Tibial nerve (tissue), 4 donors: ENCODE measurements at regions not wholly inside any gene's neighbourhood (a gene's known extent, or its start where the extent isn't known, plus 50 kb on each side); places are given as distances from the start of the nearest gene placed in this dataset.

ENCODE experiments used
- DNase-seq, 2 donors: peaks; one replicate each; pipeline ENCODE4 v3.0.0-alpha.2; 2019; ENCODE audit warnings: low spot score in 2 of 2
- H3K27ac ChIP-seq, 4 donors: fragments of 200-600 bp; sonication (generic) in 3 of 4; one replicate each; pipeline ENCODE4 v1.5.1; 2017 to 2019; ENCODE audit warnings: mild to moderate bottlenecking in 1 of 4
- H3K27me3 ChIP-seq, 2 donors: fragments of 200-600 bp; sonication (generic) in 1 of 2; one replicate each; pipeline versions ENCODE4 v1.5.1 to v1.6.0; 2017 to 2019
- H3K36me3 ChIP-seq, 3 donors: fragments of 200-600 bp; sonication (generic); one replicate each; pipeline ENCODE4 v1.5.1; 2018 to 2019
- H3K4me1 ChIP-seq, 4 donors: fragments of 200-600 bp; sonication (generic) in 3 of 4; one replicate each; pipeline ENCODE4 v1.5.1; 2017 to 2019
- H3K4me3 ChIP-seq, 4 donors: fragments of 200-600 bp; sonication (generic) in 3 of 4; one replicate each; pipeline ENCODE4 v1.5.1; 2017 to 2019; ENCODE audit warnings: mild to moderate bottlenecking in 1 of 4, moderate library complexity in 1 of 4
- H3K9me3 ChIP-seq, 4 donors: fragments of 200-600 bp; sonication (generic) in 3 of 4; one replicate each; pipeline ENCODE4 v1.5.1; 2017 to 2019
- EP300 ChIP-seq, 2 donors: sonication (generic); formaldehyde crosslinking; IDR thresholded peaks; one replicate each; pipeline ENCODE4 v1.6.1; 2017; ENCODE audit warnings: antibody characterized with exemption in 2 of 2, mild to moderate bottlenecking in 1 of 2
- POLR2A ChIP-seq, 2 donors: fragments of 450-650 bp; IDR thresholded peaks; one replicate each; pipeline ENCODE4 v1.6.1; 2017; ENCODE audit warnings: antibody characterized with exemption in 2 of 2, mild to moderate bottlenecking in 2 of 2, moderate library complexity in 2 of 2
- WGBS, 2 donors: methylation state at CpG; one replicate each; pipeline ENCODE4 v1.1.5; 2018; 5-methylcytosine and 5-hydroxymethylcytosine counted together
- TF ChIP-seq, protein P1 (sequence below), 5 experiments: fragments of 200-600 bp in 3 of 5; fragments of 450-650 bp in 2 of 5; sonication (generic) in 3 of 5; IDR thresholded peaks; one replicate each; pipeline ENCODE4 v1.5.1; 2016 to 2019; ENCODE audit warnings: antibody characterized with exemption in 5 of 5, mild to moderate bottlenecking in 3 of 5, moderate library complexity in 2 of 5

DNA sequence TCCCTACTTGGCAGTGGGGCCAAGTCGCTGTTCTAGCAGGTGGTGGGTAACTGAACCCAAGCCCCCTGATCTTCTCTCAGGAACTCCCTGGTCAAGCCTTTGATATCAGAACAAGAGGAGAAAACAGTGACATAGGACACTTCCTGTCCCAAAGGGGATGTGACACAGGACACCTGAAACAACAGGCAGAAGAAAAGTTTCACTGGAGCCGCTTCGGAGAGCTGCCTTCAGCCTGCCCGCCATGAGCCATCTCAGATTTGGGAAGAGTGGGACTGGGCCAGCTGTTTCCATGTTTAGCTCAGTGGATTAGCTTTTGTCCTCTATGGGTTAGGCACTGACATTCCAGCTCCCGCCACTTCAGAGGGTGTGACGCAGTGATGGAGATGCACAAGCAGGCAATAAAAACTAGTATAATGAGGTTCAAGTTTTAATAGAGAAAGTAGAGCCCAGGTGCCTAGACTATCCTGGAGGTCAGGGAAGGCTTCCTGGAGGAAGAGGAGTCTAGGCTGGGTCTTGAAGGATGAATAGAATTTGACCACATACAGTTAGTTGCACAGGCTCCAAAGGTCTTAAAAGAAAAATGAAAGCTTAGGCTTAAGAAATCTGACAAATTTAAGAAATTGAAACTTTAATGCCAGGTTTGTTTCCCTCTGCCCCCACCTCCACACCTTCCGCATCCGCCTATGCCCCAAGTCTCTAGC lies 104.1 kb upstream of the SPRY4 start:
- no peak for DNase-seq
- WGBS, 2 donors = 85 to 86% methylated on average over 8 of the region's 8 CpGs

DNA sequence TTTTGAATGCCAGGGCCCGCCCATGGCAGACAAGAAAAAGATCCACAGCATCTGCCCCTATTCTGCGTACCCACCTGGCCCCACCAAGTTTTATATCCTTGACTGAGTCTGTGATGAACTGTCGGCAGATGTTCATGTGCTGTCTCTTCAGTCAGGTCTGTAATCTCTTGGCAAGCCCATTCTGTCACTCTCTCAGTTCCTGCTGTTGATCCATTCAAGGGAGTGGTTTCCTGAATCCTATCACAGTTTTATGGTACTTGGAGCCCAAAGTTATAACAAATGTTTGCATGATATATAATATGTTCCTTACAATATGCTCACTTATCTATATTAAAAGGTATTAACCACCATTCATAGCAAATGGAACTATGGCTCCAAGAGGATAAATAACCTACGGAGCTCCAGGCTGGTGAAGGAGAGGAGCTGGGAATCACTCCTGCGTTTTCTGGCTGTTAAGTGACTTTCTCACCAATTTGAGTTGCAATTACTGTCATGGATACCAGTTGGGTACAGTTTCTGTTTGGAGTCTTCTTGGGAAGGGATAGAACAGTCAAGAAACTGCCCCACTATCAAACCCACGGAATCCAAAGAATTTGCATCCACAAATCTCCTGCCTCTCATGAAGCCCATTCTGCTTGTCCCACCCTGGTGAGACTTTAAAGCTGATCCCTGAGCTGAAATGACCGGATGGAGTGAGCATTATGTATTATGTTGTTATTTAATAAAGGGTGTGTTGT lies 103.4 kb upstream of the SPRY4 start:
- Histone ChIP-seq H3K4me1 (peaks cover 0 to 10% (median 6%) of the 10 kb centered on the region in 4 donors), H3K36me3 (no peaks in the 10 kb centered on the region), H3K27me3 (no peaks in the 10 kb centered on the region), H3K4me3 (no peak overlapping the region), H3K27ac (no peak overlapping the region), H3K9me3 (no peaks in the 10 kb centered on the region)
- no peak for DNase-seq
- TF ChIP-seq, protein P1, sequence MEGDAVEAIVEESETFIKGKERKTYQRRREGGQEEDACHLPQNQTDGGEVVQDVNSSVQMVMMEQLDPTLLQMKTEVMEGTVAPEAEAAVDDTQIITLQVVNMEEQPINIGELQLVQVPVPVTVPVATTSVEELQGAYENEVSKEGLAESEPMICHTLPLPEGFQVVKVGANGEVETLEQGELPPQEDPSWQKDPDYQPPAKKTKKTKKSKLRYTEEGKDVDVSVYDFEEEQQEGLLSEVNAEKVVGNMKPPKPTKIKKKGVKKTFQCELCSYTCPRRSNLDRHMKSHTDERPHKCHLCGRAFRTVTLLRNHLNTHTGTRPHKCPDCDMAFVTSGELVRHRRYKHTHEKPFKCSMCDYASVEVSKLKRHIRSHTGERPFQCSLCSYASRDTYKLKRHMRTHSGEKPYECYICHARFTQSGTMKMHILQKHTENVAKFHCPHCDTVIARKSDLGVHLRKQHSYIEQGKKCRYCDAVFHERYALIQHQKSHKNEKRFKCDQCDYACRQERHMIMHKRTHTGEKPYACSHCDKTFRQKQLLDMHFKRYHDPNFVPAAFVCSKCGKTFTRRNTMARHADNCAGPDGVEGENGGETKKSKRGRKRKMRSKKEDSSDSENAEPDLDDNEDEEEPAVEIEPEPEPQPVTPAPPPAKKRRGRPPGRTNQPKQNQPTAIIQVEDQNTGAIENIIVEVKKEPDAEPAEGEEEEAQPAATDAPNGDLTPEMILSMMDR (IDR thresholded peaks at IDR 0.05) = no peak
- TF ChIP-seq EP300 (IDR thresholded peaks at IDR 0.05) = no peak
- 80 to 81% methylated on average over 7 of the region's 7 CpGs for whole genome bisulfite sequencing, 2 donors

More for the DNA sequence above, 104.1 kb upstream of the SPRY4 start:
- TF ChIP-seq, protein P1 (IDR thresholded peaks at IDR 0.05) = no peak
- TF ChIP-seq POLR2A (IDR thresholded peaks at IDR 0.05) (no peak), EP300 (IDR thresholded peaks at IDR 0.05) (no peak)
- no peaks in the 10 kb centered on the region for H3K9me3 ChIP-seq
- no peaks in the 10 kb centered on the region for H3K27me3 ChIP-seq
- no peak overlapping the region for H3K27ac ChIP-seq
- H3K4me1 ChIP-seq = peaks cover 0 to 16% (median 11%) of the 10 kb centered on the region in 4 donors
- H3K36me3 ChIP-seq = no peaks in the 10 kb centered on the region
- no peak overlapping the region for H3K4me3 ChIP-seq

DNA sequence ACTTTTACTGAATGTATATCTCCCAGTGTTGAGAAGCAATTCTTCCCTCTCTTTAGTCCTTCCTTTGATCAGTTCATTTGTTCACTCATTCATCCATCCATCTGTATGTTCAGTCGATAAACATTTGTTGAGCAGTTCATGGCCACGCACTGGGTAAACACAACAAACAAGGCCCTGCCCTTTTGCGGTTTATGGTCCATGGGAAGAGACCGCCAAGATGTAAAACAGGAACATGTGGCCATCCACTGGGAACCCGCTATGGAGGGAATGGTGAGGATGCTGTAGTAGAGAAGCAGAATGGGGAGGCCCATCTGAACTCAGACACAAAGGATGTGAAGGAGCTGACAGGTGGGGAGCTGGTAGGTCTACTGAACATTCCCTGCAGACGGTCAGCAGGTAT lies 102.7 kb upstream of the SPRY4 start:
- Histone ChIP-seq H3K4me1 (peaks cover 0 to 4% (median 1%) of the 10 kb centered on the region in 4 donors), H3K4me3 (no peak overlapping the region), H3K9me3 (no peaks in the 10 kb centered on the region), H3K27ac (no peak overlapping the region), H3K27me3 (no peaks in the 10 kb centered on the region), H3K36me3 (no peaks in the 10 kb centered on the region)
- TF ChIP-seq, protein P1 (IDR thresholded peaks at IDR 0.05) = no peak
- TF ChIP-seq POLR2A (IDR thresholded peaks at IDR 0.05) (no peak), EP300 (IDR thresholded peaks at IDR 0.05) (no peak)
- no peak for DNase-seq
- WGBS, 2 donors = 94 to 95% methylated on average over 6 of the region's 6 CpGs

DNA sequence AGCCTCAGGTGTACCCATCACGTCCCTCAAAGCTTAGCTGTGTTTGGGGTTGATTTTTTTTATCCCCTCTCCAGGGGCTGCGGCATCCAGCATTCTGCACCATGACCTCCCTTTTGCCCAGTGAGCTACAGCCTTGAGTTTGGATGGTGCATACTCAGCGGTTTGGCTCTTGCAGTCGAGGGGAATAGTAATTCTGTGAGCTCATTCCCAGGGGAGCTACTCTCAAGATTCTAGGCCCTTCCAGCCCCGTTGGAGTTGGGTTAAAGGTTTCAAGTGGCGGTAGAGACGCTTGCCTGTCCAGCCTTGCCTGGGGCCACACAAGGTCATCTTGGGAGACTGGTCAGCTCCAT lies 102.2 kb upstream of the SPRY4 start:
- Histone ChIP-seq H3K27me3 (no peaks in the 10 kb centered on the region), H3K9me3 (no peaks in the 10 kb centered on the region), H3K4me3 (no peak overlapping the region), H3K27ac (no peak overlapping the region), H3K36me3 (no peaks in the 10 kb centered on the region), H3K4me1 (no peaks in the 10 kb centered on the region)
- no peak for DNase-seq
- 70 to 80% methylated on average over 7 of the region's 7 CpGs for WGBS, 2 donors
- TF ChIP-seq POLR2A (IDR thresholded peaks at IDR 0.05) (no peak), EP300 (IDR thresholded peaks at IDR 0.05) (no peak)
- TF ChIP-seq, protein P1 (IDR thresholded peaks at IDR 0.05) = no peak
